Left ventricle myocardium inferior (tissue), 1 donor: ENCODE measurements at regions not wholly inside any gene's neighbourhood (a gene's known extent, or its start where the extent isn't known, plus 50 kb on each side); places are given as distances from the start of the nearest gene placed in this dataset.
A peak's percentile ranks its signal among the peaks of the same experiment; 100 is the strongest.

Experiments
- DNase-seq: peaks from one replicate; pipeline ENCODE4 v3.0.0-alpha.2; 2020
- H3K27ac ChIP-seq: fragments of 200-600 bp; replicated peaks from 2 replicates; pipeline ENCODE4 v1.8.0; 2021
- H3K27me3 ChIP-seq: fragments of 200-600 bp; 2 replicates; pipeline ENCODE4 v1.8.0; 2021; ENCODE audit warnings: low read depth
- H3K36me3 ChIP-seq: fragments of 200-600 bp; 2 replicates; pipeline ENCODE4 v1.8.0; 2021
- H3K4me1 ChIP-seq: fragments of 200-600 bp; 2 replicates; pipeline ENCODE4 v1.8.0; 2021
- H3K4me3 ChIP-seq: fragments of 200-600 bp; 2 replicates; pipeline ENCODE4 v1.8.0; 2021; ENCODE audit warnings: mild to moderate bottlenecking, moderate library complexity
- H3K9me3 ChIP-seq: fragments of 200-600 bp; replicated peaks from 2 replicates; pipeline ENCODE4 v1.8.0; 2021
- intact Hi-C: fragments of 100-400 bp; cut with micrococcal nuclease; formaldehyde crosslinking; loops from one replicate; pipeline ENCODE4 v1.11.0; 2022
- TF ChIP-seq, protein P1 (sequence below): fragments of 200-600 bp; IDR thresholded peaks from 2 replicates; pipeline ENCODE4 v1.8.0; 2021; ENCODE audit warnings: antibody characterized with exemption, mild to moderate bottlenecking, borderline replicate concordance
- donor health status: DM: no; HTN: yes; CAD: no; lungs with severe emphysema.

GRCh38 chr21:39060485-39061083 is 122.7 kb downstream of the PSMG1 start:
- no peak overlapping the region for H3K4me3 ChIP-seq
- peaks cover 10% of the 10 kb centered on the region for H3K9me3 ChIP-seq
- TF ChIP-seq, protein P1, sequence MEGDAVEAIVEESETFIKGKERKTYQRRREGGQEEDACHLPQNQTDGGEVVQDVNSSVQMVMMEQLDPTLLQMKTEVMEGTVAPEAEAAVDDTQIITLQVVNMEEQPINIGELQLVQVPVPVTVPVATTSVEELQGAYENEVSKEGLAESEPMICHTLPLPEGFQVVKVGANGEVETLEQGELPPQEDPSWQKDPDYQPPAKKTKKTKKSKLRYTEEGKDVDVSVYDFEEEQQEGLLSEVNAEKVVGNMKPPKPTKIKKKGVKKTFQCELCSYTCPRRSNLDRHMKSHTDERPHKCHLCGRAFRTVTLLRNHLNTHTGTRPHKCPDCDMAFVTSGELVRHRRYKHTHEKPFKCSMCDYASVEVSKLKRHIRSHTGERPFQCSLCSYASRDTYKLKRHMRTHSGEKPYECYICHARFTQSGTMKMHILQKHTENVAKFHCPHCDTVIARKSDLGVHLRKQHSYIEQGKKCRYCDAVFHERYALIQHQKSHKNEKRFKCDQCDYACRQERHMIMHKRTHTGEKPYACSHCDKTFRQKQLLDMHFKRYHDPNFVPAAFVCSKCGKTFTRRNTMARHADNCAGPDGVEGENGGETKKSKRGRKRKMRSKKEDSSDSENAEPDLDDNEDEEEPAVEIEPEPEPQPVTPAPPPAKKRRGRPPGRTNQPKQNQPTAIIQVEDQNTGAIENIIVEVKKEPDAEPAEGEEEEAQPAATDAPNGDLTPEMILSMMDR: no peak
- H3K4me1 ChIP-seq: peaks cover 17% of the 10 kb centered on the region
- H3K27ac ChIP-seq: no peak overlapping the region
- DNase-seq: no peak
- no peaks in the 10 kb centered on the region for H3K27me3 ChIP-seq
- intact Hi-C loops: no loop called here
- H3K36me3 ChIP-seq: no peaks in the 10 kb centered on the region

GRCh38 chr21:39057121-39057520 is 126.1 kb downstream of the PSMG1 start:
- H3K9me3 ChIP-seq: no peaks in the 10 kb centered on the region
- DNase-seq: no peak
- intact Hi-C loops: no loop called here
- peaks cover 39% of the 10 kb centered on the region for H3K4me1 ChIP-seq
- H3K36me3 ChIP-seq: no peaks in the 10 kb centered on the region
- H3K27ac ChIP-seq: no peak overlapping the region
- no peak overlapping the region for H3K4me3 ChIP-seq
- H3K27me3 ChIP-seq: no peaks in the 10 kb centered on the region
- TF ChIP-seq, protein P1: no peak

GRCh38 chr21:39056636-39057035 is 126.6 kb downstream of the PSMG1 start:
- Histone ChIP-seq H3K27ac (peak overlapping the region; percentile 82), H3K36me3 (no peaks in the 10 kb centered on the region), H3K4me1 (peaks cover 42% of the 10 kb centered on the region), H3K4me3 (no peak overlapping the region), H3K27me3 (no peaks in the 10 kb centered on the region), H3K9me3 (no peaks in the 10 kb centered on the region)
- TF ChIP-seq, protein P1: no peak
- DNase-seq: no peak
- intact Hi-C loops: no loop called here

GRCh38 chr21:39055167-39055767 is 128.0 kb downstream of the PSMG1 start:
- peak overlapping the region; percentile 82 for H3K27ac ChIP-seq
- no peak for DNase-seq
- no peaks in the 10 kb centered on the region for H3K9me3 ChIP-seq
- no peaks in the 10 kb centered on the region for H3K27me3 ChIP-seq
- intact Hi-C loops: no loop called here
- H3K4me1 ChIP-seq: peaks cover 54% of the 10 kb centered on the region
- no peaks in the 10 kb centered on the region for H3K36me3 ChIP-seq
- no peak overlapping the region for H3K4me3 ChIP-seq
- TF ChIP-seq, protein P1: no peak

DNA sequence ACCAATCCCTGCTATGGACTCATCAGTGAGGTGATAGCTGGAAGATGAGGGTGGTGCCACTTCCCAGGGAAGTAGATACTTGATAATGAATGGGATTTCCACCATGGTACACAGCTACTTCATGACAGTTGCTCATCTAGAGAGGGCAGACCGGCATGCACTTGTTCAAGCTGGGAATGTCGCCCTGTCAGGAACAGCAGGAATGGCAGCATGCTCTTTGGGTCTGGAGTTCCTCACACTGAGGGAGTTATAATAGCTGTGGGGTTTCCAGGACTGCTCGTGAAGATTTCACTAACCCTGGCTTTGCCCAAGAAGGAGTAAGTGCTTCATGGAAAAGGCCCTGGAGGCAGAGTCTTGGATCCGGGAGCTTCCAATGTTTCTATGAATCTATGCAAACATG is 129.2 kb downstream of the PSMG1 start:
- no peaks in the 10 kb centered on the region for H3K36me3 ChIP-seq
- intact Hi-C loops: no loop called here

More for the DNA sequence above, 129.2 kb downstream of the PSMG1 start:
- Histone ChIP-seq H3K4me1 (peaks cover 54% of the 10 kb centered on the region), H3K9me3 (no peaks in the 10 kb centered on the region), H3K4me3 (no peak overlapping the region), H3K27ac (peak overlapping the region; percentile 82), H3K27me3 (no peaks in the 10 kb centered on the region)
- TF ChIP-seq, protein P1: no peak
- DNase-seq: no peak
